Endothelial cell of umbilical vein (primary cell): ENCODE measurements at regions not wholly inside any gene's neighbourhood (a gene's known extent, or its start where the extent isn't known, plus 50 kb on each side); places are given as distances from the start of the nearest gene placed in this dataset.

Experiments
- BruUV-seq: library from RNA; stranded (reverse); fragments of 400-500 nt; replicated peaks from 2 replicates; lab custom pipeline; 2021; lab: Mats Ljungman, UMichigan
- CTCF ChIA-PET: fragments of 300-600, 350-600 bp; sonication (Branson Sonifier 250); formaldehyde crosslinking; loops from one replicate; lab custom pipeline; 2021; ENCODE audit warnings: antibody characterized with exemption, inconsistent platforms; lab: Charles Lee
- POLR2A ChIA-PET: fragments of 300-600, 350-600 bp; sonication (Branson Sonifier 250); formaldehyde crosslinking; loops from one replicate; lab custom pipeline; 2021; ENCODE audit warnings: antibody characterized with exemption, inconsistent platforms; lab: Charles Lee
- DNase-seq: peaks from one replicate; pipeline ENCODE4 v3.0.0-alpha.2; 2011; ENCODE audit warnings: low read depth, low spot score
- FAIRE-seq: peaks from 2 replicates; lab custom pipeline; 2011; peaks lifted over from hg19 to GRCh38; lab: Jason Lieb, UNC
- H2AFZ ChIP-seq: 2 replicates; pipeline ENCODE4 v1.6.0; 2012; ENCODE audit warnings: low read depth, low read length, control low read depth, inconsistent platforms
- H3K27ac ChIP-seq: 2 replicates; pipeline ENCODE4 v1.5.1; 2011; ENCODE audit warnings: low read depth, mild to moderate bottlenecking, control low read depth, low read length, moderate library complexity; ENCODE audit not compliant: insufficient read depth
- H3K27me3 ChIP-seq, 2 experiments: 2 replicates each; pipeline versions ENCODE4 v1.6.0 to v1.6.1; 2011; ENCODE audit warnings: low read length in 2 of 2, mixed read lengths in 1 of 2; ENCODE audit not compliant: control insufficient read depth in 2 of 2, insufficient read depth in 2 of 2
- H3K36me3 ChIP-seq, 2 experiments: 2 replicates in 1 of 2; 3 replicates in 1 of 2; pipeline ENCODE4 v1.5.1; 2011; ENCODE audit warnings: low read length in 2 of 2, mild to moderate bottlenecking in 1 of 2, moderate library complexity in 1 of 2; ENCODE audit not compliant: control insufficient read depth in 2 of 2, insufficient read depth in 2 of 2; ENCODE audit errors: extremely low read depth in 1 of 2
- H3K4me1 ChIP-seq: 3 replicates; pipeline ENCODE4 v1.5.1; 2011; ENCODE audit warnings: mild to moderate bottlenecking, low read length; ENCODE audit not compliant: control insufficient read depth, insufficient read depth; ENCODE audit errors: extremely low read depth
- H3K4me2 ChIP-seq: 2 replicates; pipeline ENCODE4 v1.6.1; 2011; ENCODE audit warnings: low read length, control low read depth, mixed read lengths; ENCODE audit not compliant: insufficient read depth
- H3K4me3 ChIP-seq, 3 experiments: fragments of 200-600 bp in 1 of 3; sonication (generic), shearing (Covaris generic) in 1 of 3; replicated peaks in 1 of 3; 2 replicates each; pipeline ENCODE4 v1.5.1; 2011 to 2016; ENCODE audit warnings: control low read depth in 3 of 3, low read length in 3 of 3, mild to moderate bottlenecking in 2 of 3, inconsistent platforms in 1 of 3, low read depth in 1 of 3, moderate library complexity in 1 of 3; ENCODE audit not compliant: insufficient read depth in 1 of 3
- H3K79me2 ChIP-seq: 2 replicates; pipeline ENCODE4 v1.6.0; 2012; ENCODE audit warnings: low read length, inconsistent platforms; ENCODE audit not compliant: control insufficient read depth, insufficient read depth
- H3K9ac ChIP-seq: replicated peaks from 2 replicates; pipeline ENCODE3; 2011; ENCODE audit warnings: low read length, control low read depth; ENCODE audit not compliant: insufficient read depth; ENCODE audit errors: extremely low read depth
- H3K9me1 ChIP-seq: replicated peaks from 3 replicates; pipeline ENCODE4 v1.6.0; 2011; ENCODE audit warnings: mild to moderate bottlenecking, low read length; ENCODE audit not compliant: control insufficient read depth, insufficient read depth; ENCODE audit errors: extremely low read depth
- H3K9me3 ChIP-seq: replicated peaks from 2 replicates; pipeline ENCODE4 v1.5.1; 2012; ENCODE audit warnings: low read length, inconsistent platforms; ENCODE audit not compliant: control insufficient read depth, insufficient read depth
- H4K20me1 ChIP-seq: replicated peaks from 2 replicates; pipeline ENCODE3; 2011; ENCODE audit warnings: mild to moderate bottlenecking, low read length; ENCODE audit not compliant: control insufficient read depth, insufficient read depth; ENCODE audit errors: extremely low read depth
- CTCF ChIP-seq, 2 donors: IDR thresholded peaks; 1 replicate in 1 of 2; 2 replicates in 1 of 2; pipeline ENCODE4 v1.5.1; 2011; ENCODE audit warnings: low read length in 2 of 2, mild to moderate bottlenecking in 2 of 2, moderate library complexity in 2 of 2, control low read depth in 1 of 2, inconsistent platforms in 1 of 2, low read depth in 1 of 2; ENCODE audit not compliant: insufficient read depth in 1 of 2; ENCODE audit errors: extremely low read depth in 1 of 2
- EZH2 ChIP-seq: IDR thresholded peaks from 2 replicates; pipeline ENCODE4 v1.6.1; 2012; ENCODE audit warnings: borderline replicate concordance, low read depth, mild to moderate bottlenecking, moderate library complexity, low read length, inconsistent platforms; ENCODE audit not compliant: severe bottlenecking
- FOS ChIP-seq: IDR thresholded peaks from 2 replicates; pipeline ENCODE4 v1.6.1; 2011; ENCODE audit warnings: mild to moderate bottlenecking, low read length, moderate library complexity, borderline replicate concordance; ENCODE audit not compliant: insufficient read depth
- GATA2 ChIP-seq: IDR thresholded peaks from 2 replicates; pipeline ENCODE4 v1.7.0; 2011; ENCODE audit warnings: low read depth, mild to moderate bottlenecking, moderate library complexity, mixed read lengths, low read length; ENCODE audit not compliant: insufficient read length, insufficient read depth
- JUN ChIP-seq: IDR thresholded peaks from 2 replicates; pipeline ENCODE4 v1.6.1; 2011; ENCODE audit warnings: borderline replicate concordance, low read depth; ENCODE audit not compliant: insufficient read length, insufficient read depth
- MAX ChIP-seq: IDR thresholded peaks from 2 replicates; pipeline ENCODE4 v1.6.1; 2011; ENCODE audit not compliant: insufficient read depth, insufficient read length
- MYC ChIP-seq: IDR thresholded peaks from one replicate; pipeline ENCODE4 v1.6.1; 2011; ENCODE audit warnings: mild to moderate bottlenecking, low read depth, low read length
- POLR2A ChIP-seq: IDR thresholded peaks from 2 replicates; pipeline ENCODE4 v1.6.1; 2012; ENCODE audit warnings: low read depth, mild to moderate bottlenecking, control low read depth, low read length
- POLR2AphosphoS5 ChIP-seq: IDR thresholded peaks from 2 replicates; pipeline ENCODE4 v1.6.1; 2012; ENCODE audit warnings: low read depth, mild to moderate bottlenecking, control low read depth, low read length, moderate library complexity; ENCODE audit not compliant: insufficient read depth
- dilution Hi-C: fragments of 300-500 bp; cut with MboI; formaldehyde crosslinking; loops from one replicate; pipeline ENCODE4 v1.15.0; 2019; ENCODE audit warnings: low sequenced_read_pairs; ENCODE audit not compliant: extremely low pct_ligation_motif_present
- intact Hi-C: fragments of 100-400 bp; cut with micrococcal nuclease; formaldehyde crosslinking; loops from one replicate; pipeline ENCODE4 v1.10.0; 2022

GRCh38 chr10:44820094-44820493, 91.0 kb upstream of the TMEM72 start:
- H3K36me3 ChIP-seq, result no peaks in the 10 kb centered on the region
- no peak overlapping the region for H3K9ac ChIP-seq

More at GRCh38 chr10:44820094-44820493, 91.0 kb upstream of the TMEM72 start:
- H2AFZ ChIP-seq, result no peak overlapping the region
- DNase-seq (no peak), FAIRE-seq (no peak)
- no peak for TF ChIP-seq CTCF (IDR thresholded peaks at IDR 0.05; ENCODE audit: extremely low read depth in 1 of 2, insufficient read depth in 1 of 2, low read depth in 1 of 2, low read length in 2 of 2)
- TF ChIP-seq FOS, result no peak
- no peak for TF ChIP-seq MAX
- TF ChIP-seq MYC, result no peak
- TF ChIP-seq POLR2AphosphoS5, result no peak
- TF ChIP-seq EZH2, result no peak
- no peak for TF ChIP-seq GATA2
- no peak for TF ChIP-seq JUN
- no peak for TF ChIP-seq POLR2A
- H3K4me2 ChIP-seq, result no peak overlapping the region
- H3K9me1 ChIP-seq, result no peaks in the 10 kb centered on the region
- no peak overlapping the region for H3K27ac ChIP-seq
- H3K4me3 ChIP-seq, result no peak overlapping the region
- dilution Hi-C loops, result no loop called here
- no peaks in the 10 kb centered on the region for H3K9me3 ChIP-seq
- CTCF ChIA-PET, result no interaction called here
- POLR2A ChIA-PET, result no interaction called here
- no peaks in the 10 kb centered on the region for H3K79me2 ChIP-seq
- intact Hi-C loops, result no loop called here
- no peaks in the 10 kb centered on the region for H3K4me1 ChIP-seq
- H4K20me1 ChIP-seq, result no peaks in the 10 kb centered on the region
- no peaks in the 10 kb centered on the region for H3K27me3 ChIP-seq
- no TSS peak for BruUV-seq
